Stimulated activated CD4-positive, alpha-beta T cell treated with anti-CD3 and anti-CD28 coated beads, Interleukin-4, amount 100 ng/mL, for 48 hours (primary cell): ENCODE measurements at regions not wholly inside any gene's neighbourhood (a gene's known extent, or its start where the extent isn't known, plus 50 kb on each side); places are given as distances from the start of the nearest gene placed in this dataset.
"Not testable (repeated sequence)": the region's sequence is repeated elsewhere in the genome, so short reads cannot be mapped to it uniquely, and the experiment has no call there.

Experiments
- DNase-seq, 2 donors: peaks; one replicate each; pipeline ENCODE4 v3.0.0-alpha.2; 2020; ENCODE audit warnings: low read depth in 2 of 2

- DNase-seq: no peak
These were observed 107.1 kb upstream of the TSC22D2 start for GRCh38 chr3:150300852-150301517.

- DNase-seq: no peak
These were observed 107.7 kb upstream of the TSC22D2 start for GRCh38 chr3:150300388-150300787.

GRCh38 chr3:150299201-150299600 lies 108.9 kb upstream of the TSC22D2 start:
- no peak for DNase-seq

- DNase-seq: no peak
These were observed 111.1 kb upstream of the TSC22D2 start for GRCh38 chr3:150296966-150297365.

GRCh38 chr3:150296123-150296735 lies 111.9 kb upstream of the TSC22D2 start:
- no peak for DNase-seq

GRCh38 chr3:150293401-150294001 lies 114.6 kb upstream of the TSC22D2 start:
- DNase-seq: no peak

GRCh38 chr3:150292891-150293290 lies 115.2 kb upstream of the TSC22D2 start:
- DNase-seq: no peak

GRCh38 chr3:150291515-150291914 lies 116.6 kb upstream of the TSC22D2 start:
- no peak for DNase-seq

- no peak for DNase-seq
These were observed 121.5 kb upstream of the TSC22D2 start for GRCh38 chr3:150286390-150287147.

GRCh38 chr3:150285601-150286000 lies 122.5 kb upstream of the TSC22D2 start:
- no peak for DNase-seq

GRCh38 chr3:150278843-150279381 lies 129.2 kb upstream of the TSC22D2 start:
- no peak for DNase-seq

GRCh38 chr3:150278195-150278594 lies 129.9 kb upstream of the TSC22D2 start:
- no peak for DNase-seq

- DNase-seq: no peak
These were observed 130.7 kb upstream of the TSC22D2 start for GRCh38 chr3:150277444-150277843.

GRCh38 chr3:150275941-150276340 lies 132.2 kb upstream of the TSC22D2 start:
- DNase-seq: no peak

- DNase-seq: no peak
These were observed 133.7 kb upstream of the TSC22D2 start for GRCh38 chr3:150274372-150274771.

GRCh38 chr3:150273396-150273795 lies 134.7 kb upstream of the TSC22D2 start:
- no peak for DNase-seq

- DNase-seq: no peak
These were observed 136.5 kb upstream of the TSC22D2 start for GRCh38 chr3:150271591-150271960.

- DNase-seq: no peak
These were observed 137.1 kb upstream of the TSC22D2 start for GRCh38 chr3:150270883-150271590.

GRCh38 chr3:150270444-150270843 lies 137.7 kb upstream of the TSC22D2 start:
- DNase-seq: not testable (repeated sequence)

- DNase-seq: no peak
These were observed 138.6 kb upstream of the TSC22D2 start for GRCh38 chr3:150269526-150269925.
